HepG2 (cell line): ENCODE measurements at regions not wholly inside any gene's neighbourhood (a gene's known extent, or its start where the extent isn't known, plus 50 kb on each side); places are given as distances from the start of the nearest gene placed in this dataset.

Experiments used
- ATAC-seq: fragments of 200-7000 bp; cut with Tn5 transposase; 3 replicates; pipeline ENCODE4 v1.9.1; 2020; ENCODE audit warnings: mild to moderate bottlenecking, moderate library complexity
- BruUV-seq: library from RNA; stranded (reverse); fragments of 400-500 nt; replicated peaks from 2 replicates; lab custom pipeline; 2021; lab: Mats Ljungman, UMichigan
- CTCF ChIA-PET: fragments of 300-600 bp; formaldehyde crosslinking; extraction: SDS; loops from one replicate; lab custom pipeline; 2021; ENCODE audit warnings: low total read pairs, inconsistent platforms, low intra/inter-chr PET ratio; lab: Yijun Ruan, JAX
- POLR2A ChIA-PET: fragments of 350-600 bp; sonication (Branson Sonifier 250); formaldehyde crosslinking; loops from one replicate; lab custom pipeline; 2020; ENCODE audit warnings: antibody characterized with exemption, inconsistent platforms; lab: Yijun Ruan, JAX
- DNase-seq: peaks from one replicate; pipeline ENCODE4 v3.0.0-alpha.2; 2015; ENCODE audit warnings: low spot score
- FAIRE-seq: peaks from 3 replicates; lab custom pipeline; 2011; peaks lifted over from hg19 to GRCh38; lab: Jason Lieb, UNC
- H2AFZ ChIP-seq: one replicate; pipeline ENCODE4 v1.6.1; 2011; ENCODE audit warnings: low read length, inconsistent platforms
- H3K27ac ChIP-seq: fragments of 300-600 bp; 3 replicates; pipeline ENCODE4 v1.8.0; 2011; ENCODE audit warnings: mixed run types, mild to moderate bottlenecking, mixed read lengths, low read length, inconsistent platforms; ENCODE audit not compliant: insufficient read depth; ENCODE audit errors: extremely low read length
- H3K27me3 ChIP-seq, 2 experiments: fragments of 200-600 bp in 1 of 2; 2 replicates in 1 of 2; 3 replicates in 1 of 2; pipeline versions ENCODE4 v1.6.0 to v1.8.0; 2011; ENCODE audit warnings: low read length in 2 of 2, mild to moderate bottlenecking in 2 of 2, moderate library complexity in 2 of 2, inconsistent platforms in 1 of 2; ENCODE audit not compliant: insufficient read depth in 2 of 2, control insufficient read depth in 1 of 2
- H3K36me3 ChIP-seq, 2 experiments: fragments of 200-600 bp in 1 of 2; replicated peaks in 1 of 2; 2 replicates in 1 of 2; 3 replicates in 1 of 2; pipeline versions ENCODE4 v1.5.1 to v1.8.0; 2011; ENCODE audit warnings: low read length in 2 of 2, inconsistent platforms in 1 of 2; ENCODE audit not compliant: insufficient read depth in 2 of 2, control insufficient read depth in 1 of 2
- H3K4me1 ChIP-seq: 2 replicates; pipeline ENCODE4 v1.5.1; 2012; ENCODE audit warnings: low read length, inconsistent platforms; ENCODE audit not compliant: insufficient read depth
- H3K4me2 ChIP-seq: 2 replicates; pipeline ENCODE4 v1.6.0; 2011; ENCODE audit warnings: low read depth, low read length, inconsistent platforms
- H3K4me3 ChIP-seq, 3 experiments: fragments of 200-600 bp in 1 of 3; sonication (generic), shearing (Covaris generic) in 1 of 3; replicated peaks in 1 of 3; 2 replicates each; pipeline ENCODE4 v1.5.1; 2011 to 2016; ENCODE audit warnings: low read length in 3 of 3, inconsistent platforms in 2 of 3, low read depth in 2 of 3, mild to moderate bottlenecking in 2 of 3, control low read depth in 1 of 3, mixed read lengths in 1 of 3; ENCODE audit not compliant: insufficient read depth in 1 of 3
- H3K79me2 ChIP-seq: one replicate; pipeline ENCODE4 v1.6.1; 2011; ENCODE audit warnings: low read length, inconsistent platforms; ENCODE audit not compliant: insufficient read depth
- H3K9ac ChIP-seq: 2 replicates; pipeline ENCODE4 v1.6.0; 2011; ENCODE audit warnings: mild to moderate bottlenecking, low read depth, low read length, inconsistent platforms; ENCODE audit not compliant: insufficient read depth
- H3K9me3 ChIP-seq: 2 replicates; pipeline ENCODE4 v1.5.1; 2012; ENCODE audit warnings: mild to moderate bottlenecking, low read length
- H4K20me1 ChIP-seq: 2 replicates; pipeline ENCODE4 v1.6.0; 2011; ENCODE audit warnings: inconsistent platforms, mild to moderate bottlenecking, low read length, moderate library complexity; ENCODE audit not compliant: insufficient read depth
- DNMT1 ChIP-seq: sonication (generic); formaldehyde crosslinking; IDR thresholded peaks from 2 replicates; pipeline ENCODE4 v1.5.1; 2020; ENCODE audit warnings: mild to moderate bottlenecking, missing genetic modification reagents
- EHMT2 ChIP-seq: fragments of 200-600 bp; sonication (generic); IDR thresholded peaks from 2 replicates; pipeline ENCODE4 v1.7.0; 2017; ENCODE audit warnings: antibody characterized with exemption, low read depth, low read length, borderline replicate concordance
- GPN1 ChIP-seq: sonication (generic); formaldehyde crosslinking; IDR thresholded peaks from 2 replicates; pipeline ENCODE4 v1.5.1; 2020; ENCODE audit warnings: missing genetic modification reagents, borderline replicate concordance
- PHB2 ChIP-seq: fragments of 450-650 bp; IDR thresholded peaks from 2 replicates; pipeline ENCODE4 v1.6.1; 2018; ENCODE audit not compliant: partially characterized antibody
- SMC3 ChIP-seq: IDR thresholded peaks from 2 replicates; pipeline ENCODE4 v1.6.1; 2011; ENCODE audit warnings: low read length, improper control_type of control experiment
- SRSF9 ChIP-seq: fragments of 200-400 bp; formaldehyde crosslinking; IDR thresholded peaks from 2 replicates; pipeline ENCODE4 v1.6.1; 2018; ENCODE audit warnings: borderline replicate concordance, mild to moderate bottlenecking, low read depth, low read length; ENCODE audit not compliant: insufficient read depth, poor library complexity, severe bottlenecking
- SSRP1 ChIP-seq: IDR thresholded peaks from 2 replicates; pipeline ENCODE4 v1.6.1; 2016; ENCODE audit warnings: control low read depth
- TFDP2 ChIP-seq: sonication (generic); formaldehyde crosslinking; IDR thresholded peaks from 2 replicates; pipeline ENCODE4 v1.4.0; 2020; ENCODE audit warnings: missing genetic modification reagents
- XRCC5 ChIP-seq: fragments of 200-400 bp; formaldehyde crosslinking; optimal IDR thresholded peaks from 2 replicates; pipeline ENCODE3; 2017; ENCODE audit warnings: mild to moderate bottlenecking, low read length
- ZBTB42 ChIP-seq: sonication (generic); formaldehyde crosslinking; IDR thresholded peaks from 2 replicates; pipeline ENCODE4 v1.5.0; 2020; ENCODE audit warnings: mild to moderate bottlenecking, missing genetic modification reagents
- ZFP90 ChIP-seq: sonication (generic); formaldehyde crosslinking; IDR thresholded peaks from 2 replicates; pipeline ENCODE4 v1.8.0; 2022; ENCODE audit warnings: missing genetic modification reagents, mild to moderate bottlenecking, inconsistent platforms, borderline replicate concordance
- ZNF205 ChIP-seq: IDR thresholded peaks from 2 replicates; pipeline ENCODE4 v1.6.1; 2018; ENCODE audit warnings: missing biosample characterization, missing genetic modification reagents
- ZNF839 ChIP-seq: sonication (generic); formaldehyde crosslinking; IDR thresholded peaks from 2 replicates; pipeline ENCODE4 v1.4.0; 2020; ENCODE audit warnings: missing genetic modification reagents, mild to moderate bottlenecking, borderline replicate concordance
- ZNF878 ChIP-seq: sonication (generic); formaldehyde crosslinking; IDR thresholded peaks from 2 replicates; pipeline ENCODE4 v1.8.1; 2023; ENCODE audit warnings: mild to moderate bottlenecking, missing genetic modification reagents, moderate library complexity
- ZSCAN21 ChIP-seq: sonication (generic); formaldehyde crosslinking; IDR thresholded peaks from 2 replicates; pipeline ENCODE4 v1.8.0; 2022; ENCODE audit warnings: mild to moderate bottlenecking, missing genetic modification reagents, moderate library complexity, borderline replicate concordance
- WGBS: methylation state at CpG from one replicate; pipeline ENCODE4 v1.1.6; 2017; ENCODE audit warnings: low lambda C conversion rate; 5-methylcytosine and 5-hydroxymethylcytosine counted together
- in situ Hi-C: cut with HindIII; loops from 2 replicates; pipeline ENCODE4 v1.10.0; 2017; ENCODE audit warnings: low pct_unique_long_range_greater_than_20kb; ENCODE audit not compliant: extremely low pct_ligation_motif_present
- intact Hi-C: fragments of 100-400 bp; cut with micrococcal nuclease; formaldehyde crosslinking; loops from one replicate; pipeline ENCODE4 v1.10.0; 2022; ENCODE audit not compliant: unreplicated experiment
- TF ChIP-seq, protein P1 (sequence below): sonication (generic); formaldehyde crosslinking; IDR thresholded peaks from 2 replicates; pipeline ENCODE4 v1.8.1; 2023; ENCODE audit warnings: mild to moderate bottlenecking, missing genetic modification reagents, borderline replicate concordance

- Histone ChIP-seq H2AFZ (no peak overlapping the region), H3K9me3 (no peaks in the 10 kb centered on the region), H3K4me1 (no peaks in the 10 kb centered on the region), H3K4me2 (no peak overlapping the region), H3K9ac (no peak overlapping the region), H3K79me2 (no peaks in the 10 kb centered on the region), H3K27ac (no peak overlapping the region), H3K36me3 (no peaks in the 10 kb centered on the region), H3K4me3 (no peak overlapping the region), H3K27me3 (no peaks in the 10 kb centered on the region), H4K20me1 (no peaks in the 10 kb centered on the region)
- 18% methylated on average over 5 of the region's 5 CpGs for WGBS
- ChIA-PET CTCF (no interaction called here), POLR2A (no interaction called here)
- FAIRE-seq (no peak), ATAC-seq (no peak), DNase-seq (no peak)
- TF ChIP-seq ZBTB42 (CRISPR knock-in tag), result no peak
- no peak for TF ChIP-seq ZFP90
- TF ChIP-seq SSRP1, result no peak
- no peak for TF ChIP-seq ZNF839
- TF ChIP-seq SMC3, result no peak
- TF ChIP-seq ZNF878 (CRISPR knock-in tag), result no peak
- no peak for TF ChIP-seq XRCC5
- no peak for TF ChIP-seq TFDP2
- TF ChIP-seq SRSF9, result no peak
- no peak for TF ChIP-seq ZSCAN21 (CRISPR knock-in tag)
- TF ChIP-seq GPN1 (CRISPR knock-in tag), result no peak
- TF ChIP-seq PHB2, result no peak
- TF ChIP-seq DNMT1 (CRISPR knock-in tag), result no peak
- TF ChIP-seq ZNF205 (CRISPR knock-in tag), result no peak
- TF ChIP-seq EHMT2, result no peak
- TF ChIP-seq, protein P1, sequence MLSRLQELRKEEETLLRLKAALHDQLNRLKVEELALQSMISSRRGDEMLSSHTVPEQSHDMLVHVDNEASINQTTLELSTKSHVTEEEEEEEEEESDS, result no peak
- no TSS peak for BruUV-seq
- intact Hi-C loops, result no loop called here
- in situ Hi-C loops, result no loop called here
Observed at GRCh38 chr4:84022564-84022963, 476.5 kb downstream of the NKX6-1 start.
